ENCODE measurements at regions not wholly inside any gene's neighbourhood (a gene's known extent, or its start where the extent isn't known, plus 50 kb on each side); places are given as distances from the start of the nearest gene placed in this dataset.
A peak's percentile ranks its signal among the peaks of the same experiment; 100 is the strongest.

DNA sequence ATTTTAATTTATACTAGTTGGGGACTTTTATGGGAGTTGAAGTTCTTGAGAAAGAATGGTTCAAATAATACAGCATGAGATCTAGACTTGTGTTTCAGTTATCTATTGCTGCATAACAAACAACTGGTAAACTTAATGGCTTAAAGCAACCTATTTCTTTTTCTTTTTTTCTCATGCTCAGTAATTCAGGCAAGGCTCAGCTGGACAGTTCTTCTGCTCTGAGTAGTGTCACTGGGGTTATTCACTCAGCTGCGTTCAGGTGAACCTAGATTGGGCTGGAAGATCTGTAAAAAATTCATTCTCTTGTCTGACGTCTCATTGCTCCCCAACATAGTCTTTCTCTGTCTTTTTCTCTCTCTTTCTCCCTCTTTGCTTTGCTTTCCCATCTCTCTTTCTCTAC lies 291.7 kb downstream of the GBA3 start:
- H3K4me3 ChIP-seq (ENCODE audit: low read depth, low read length), result no peak overlapping the region
- H3K27ac ChIP-seq (ENCODE audit: low read depth, low read length), result no peak overlapping the region
- H3K27me3 ChIP-seq (ENCODE audit: insufficient read depth, low read length), result no peaks in the 10 kb centered on the region
- H3K36me3 ChIP-seq (ENCODE audit: insufficient read depth, low read length), result peaks cover 4% of the 10 kb centered on the region
- no peak overlapping the region for H2AFZ ChIP-seq (ENCODE audit: low read length, unreplicated experiment)
- no peaks in the 10 kb centered on the region for H3K79me2 ChIP-seq (ENCODE audit: control insufficient read depth, insufficient read depth, low read length, unreplicated experiment)
- peaks cover 34% of the 10 kb centered on the region for H3K4me1 ChIP-seq (ENCODE audit: control insufficient read depth, insufficient read depth, low read length, unreplicated experiment)

DNA sequence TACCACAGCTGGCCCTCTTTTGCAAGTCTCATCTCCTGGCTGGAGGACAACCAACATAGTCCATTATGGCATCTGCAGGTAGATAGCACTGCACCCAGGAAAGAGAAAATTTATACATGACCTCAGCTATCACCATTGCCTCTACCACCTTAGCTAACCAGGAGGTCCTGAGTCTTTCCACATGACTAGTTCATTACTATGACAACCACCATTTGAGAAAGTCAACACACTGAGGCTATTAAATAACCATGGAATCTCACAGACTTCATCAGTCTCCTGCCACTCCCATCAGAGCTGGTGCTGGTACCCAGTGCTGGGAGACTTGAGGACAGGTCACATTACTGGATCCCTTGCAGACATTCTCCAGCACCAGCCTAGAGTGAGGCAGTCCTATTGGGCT lies 285.9 kb downstream of the GBA3 start:
- H3K4me1 ChIP-seq (ENCODE audit: control insufficient read depth, insufficient read depth, low read length, unreplicated experiment), result no peaks in the 10 kb centered on the region
- H3K27ac ChIP-seq (ENCODE audit: low read depth, low read length), result no peak overlapping the region
- H3K4me3 ChIP-seq (ENCODE audit: low read depth, low read length), result no peak overlapping the region
- H3K79me2 ChIP-seq (ENCODE audit: control insufficient read depth, insufficient read depth, low read length, unreplicated experiment), result no peaks in the 10 kb centered on the region
- no peak overlapping the region for H2AFZ ChIP-seq (ENCODE audit: low read length, unreplicated experiment)
- H3K27me3 ChIP-seq (ENCODE audit: insufficient read depth, low read length), result no peaks in the 10 kb centered on the region
- peaks cover 4% of the 10 kb centered on the region for H3K36me3 ChIP-seq (ENCODE audit: insufficient read depth, low read length)

DNA sequence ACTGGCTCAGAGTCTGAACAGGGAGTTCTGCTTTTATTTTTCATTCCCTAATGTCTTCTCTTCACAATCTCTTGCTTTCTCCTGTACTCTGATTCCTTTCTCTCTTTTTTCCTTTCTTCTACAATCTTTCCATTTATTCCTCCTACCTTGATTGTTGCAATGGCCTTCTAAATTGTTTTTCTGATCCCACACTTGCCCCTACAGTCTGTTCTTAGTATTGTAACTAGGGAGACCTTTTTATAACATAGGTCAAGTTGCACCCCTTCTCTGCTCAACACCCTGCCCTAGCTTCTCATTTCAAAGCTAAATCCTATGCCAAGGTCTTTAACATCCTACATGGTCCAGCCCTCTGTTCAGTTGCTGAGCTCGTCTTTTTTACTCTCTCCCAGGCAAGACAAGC lies 277.9 kb downstream of the GBA3 start:
- H3K4me3 ChIP-seq (ENCODE audit: low read depth, low read length), result no peak overlapping the region
- no peaks in the 10 kb centered on the region for H3K79me2 ChIP-seq (ENCODE audit: control insufficient read depth, insufficient read depth, low read length, unreplicated experiment)
- peak overlapping the region; percentile 73 for H2AFZ ChIP-seq (ENCODE audit: low read length, unreplicated experiment)
- peaks cover 37% of the 10 kb centered on the region for H3K4me1 ChIP-seq (ENCODE audit: control insufficient read depth, insufficient read depth, low read length, unreplicated experiment)
- H3K27me3 ChIP-seq (ENCODE audit: insufficient read depth, low read length), result no peaks in the 10 kb centered on the region
- H3K36me3 ChIP-seq (ENCODE audit: insufficient read depth, low read length), result no peaks in the 10 kb centered on the region
- peak overlapping the region; percentile 96 for H3K27ac ChIP-seq (ENCODE audit: low read depth, low read length)

DNA sequence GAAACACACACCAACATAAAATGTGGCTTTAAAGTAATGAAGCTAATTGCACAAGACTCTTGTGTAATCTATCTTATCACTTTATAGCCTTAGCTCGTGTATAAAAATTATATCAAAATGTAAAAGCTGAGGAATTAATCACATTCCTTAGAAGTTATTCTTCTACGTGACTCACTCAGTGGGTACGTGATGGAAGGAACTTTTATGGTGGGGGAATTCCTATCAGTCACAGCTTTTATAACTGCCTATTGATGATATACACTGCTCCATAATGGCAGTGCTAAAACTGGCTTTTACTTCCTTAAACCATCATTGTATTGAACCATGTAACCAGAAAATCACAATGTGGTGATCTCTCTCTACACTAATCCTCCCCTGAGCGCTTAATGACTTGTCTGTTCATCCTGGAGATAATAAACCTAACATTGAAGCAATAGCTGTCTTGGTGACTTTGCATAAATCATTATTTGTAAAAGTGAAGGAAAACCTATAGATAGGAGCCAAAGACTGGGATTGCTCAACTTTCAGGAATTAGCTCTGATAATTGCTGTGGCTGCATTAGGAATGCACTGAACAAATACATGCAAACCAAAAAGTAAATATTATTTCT lies 276.7 kb downstream of the GBA3 start:
- Histone ChIP-seq H3K27ac (ENCODE audit: low read depth, low read length) (peak overlapping the region; percentile 96), H3K27me3 (ENCODE audit: insufficient read depth, low read length) (no peaks in the 10 kb centered on the region), H3K4me1 (ENCODE audit: control insufficient read depth, insufficient read depth, low read length, unreplicated experiment) (peaks cover 37% of the 10 kb centered on the region), H3K4me3 (ENCODE audit: low read depth, low read length) (peak overlapping the region; percentile 40; the same call in 1 of the 2 replicates), H3K36me3 (ENCODE audit: insufficient read depth, low read length) (no peaks in the 10 kb centered on the region), H2AFZ (ENCODE audit: low read length, unreplicated experiment) (peak overlapping the region; percentile 4), H3K79me2 (ENCODE audit: control insufficient read depth, insufficient read depth, low read length, unreplicated experiment) (no peaks in the 10 kb centered on the region)

DNA sequence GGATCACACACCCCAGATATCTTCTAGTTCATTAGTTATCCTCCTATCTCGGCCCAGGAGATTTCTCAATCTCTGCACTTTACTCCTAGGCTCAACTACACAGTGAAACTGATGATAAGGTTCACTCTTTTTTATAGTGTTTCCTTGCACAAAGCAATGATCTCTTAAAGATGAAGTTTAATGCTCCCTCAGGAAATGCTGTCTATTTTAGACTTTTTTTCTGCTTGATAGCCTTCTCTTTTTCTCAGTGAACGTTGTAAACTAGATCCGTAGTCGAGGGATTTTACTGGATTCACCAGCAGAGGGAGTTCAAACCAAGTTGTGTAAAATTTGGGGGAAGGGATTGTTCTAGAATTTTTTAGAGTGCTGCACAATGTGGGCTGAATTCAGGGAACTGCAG lies 269.6 kb downstream of the GBA3 start:
- Histone ChIP-seq H3K36me3 (ENCODE audit: insufficient read depth, low read length) (no peaks in the 10 kb centered on the region), H3K4me1 (ENCODE audit: control insufficient read depth, insufficient read depth, low read length, unreplicated experiment) (peaks cover 3% of the 10 kb centered on the region), H3K79me2 (ENCODE audit: control insufficient read depth, insufficient read depth, low read length, unreplicated experiment) (no peaks in the 10 kb centered on the region), H3K4me3 (ENCODE audit: low read depth, low read length) (no peak overlapping the region), H2AFZ (ENCODE audit: low read length, unreplicated experiment) (peak overlapping the region; percentile 70), H3K27me3 (ENCODE audit: insufficient read depth, low read length) (no peaks in the 10 kb centered on the region), H3K27ac (ENCODE audit: low read depth, low read length) (no peak overlapping the region)

DNA sequence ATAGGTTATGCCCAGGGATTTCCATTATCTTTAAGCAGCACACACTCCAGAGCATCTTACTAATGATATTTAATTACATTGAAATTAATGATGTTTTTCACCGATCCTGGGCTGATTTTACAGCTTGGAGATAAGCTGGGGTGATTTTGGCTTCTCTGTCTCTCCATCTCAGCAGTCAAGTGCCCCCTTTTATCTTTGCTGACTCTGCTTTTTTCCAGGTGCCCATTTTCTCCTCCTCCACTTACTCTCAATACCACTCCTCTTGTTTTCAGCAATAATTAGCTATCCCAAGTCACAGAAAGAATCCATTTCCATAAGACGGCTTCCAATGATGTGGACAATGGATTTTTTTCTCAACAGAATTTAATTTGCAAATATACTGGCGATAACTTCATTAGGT lies 266.7 kb downstream of the GBA3 start:
- H3K27me3 ChIP-seq (ENCODE audit: insufficient read depth, low read length), result no peaks in the 10 kb centered on the region
- peaks cover 3% of the 10 kb centered on the region for H3K4me1 ChIP-seq (ENCODE audit: control insufficient read depth, insufficient read depth, low read length, unreplicated experiment)
- H3K4me3 ChIP-seq (ENCODE audit: low read depth, low read length), result no peak overlapping the region
- H3K79me2 ChIP-seq (ENCODE audit: control insufficient read depth, insufficient read depth, low read length, unreplicated experiment), result no peaks in the 10 kb centered on the region
- no peak overlapping the region for H2AFZ ChIP-seq (ENCODE audit: low read length, unreplicated experiment)
- no peaks in the 10 kb centered on the region for H3K36me3 ChIP-seq (ENCODE audit: insufficient read depth, low read length)
- H3K27ac ChIP-seq (ENCODE audit: low read depth, low read length), result no peak overlapping the region

DNA sequence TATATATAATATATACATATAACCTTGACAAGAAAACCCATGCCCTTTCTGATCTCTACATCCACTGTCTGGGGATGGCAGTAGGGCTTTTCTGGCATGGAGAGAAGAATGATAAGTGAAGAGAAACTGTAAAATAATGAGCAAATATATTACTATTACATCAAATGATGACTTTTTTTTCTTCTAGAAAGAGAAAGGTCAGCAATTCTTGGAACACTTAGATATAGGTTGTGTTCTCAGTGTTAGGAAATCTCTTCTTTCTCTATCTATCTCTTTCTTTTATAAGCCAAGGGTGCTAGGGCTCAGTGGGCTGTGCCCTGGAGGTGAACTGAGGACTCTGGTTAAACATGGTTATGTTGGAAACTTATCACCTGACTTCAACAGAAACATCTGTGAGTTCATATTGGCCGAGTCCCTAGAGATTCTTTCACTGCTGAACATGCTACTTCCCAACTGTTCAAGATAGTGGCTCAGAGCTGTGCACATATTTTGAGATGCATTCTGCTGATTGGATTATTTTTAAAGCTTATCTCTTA lies 265.1 kb downstream of the GBA3 start:
- Histone ChIP-seq H3K36me3 (ENCODE audit: insufficient read depth, low read length) (no peaks in the 10 kb centered on the region), H3K79me2 (ENCODE audit: control insufficient read depth, insufficient read depth, low read length, unreplicated experiment) (no peaks in the 10 kb centered on the region), H3K4me1 (ENCODE audit: control insufficient read depth, insufficient read depth, low read length, unreplicated experiment) (peaks cover 3% of the 10 kb centered on the region), H3K4me3 (ENCODE audit: low read depth, low read length) (no peak overlapping the region), H2AFZ (ENCODE audit: low read length, unreplicated experiment) (no peak overlapping the region), H3K27me3 (ENCODE audit: insufficient read depth, low read length) (no peaks in the 10 kb centered on the region), H3K27ac (ENCODE audit: low read depth, low read length) (no peak overlapping the region)

DNA sequence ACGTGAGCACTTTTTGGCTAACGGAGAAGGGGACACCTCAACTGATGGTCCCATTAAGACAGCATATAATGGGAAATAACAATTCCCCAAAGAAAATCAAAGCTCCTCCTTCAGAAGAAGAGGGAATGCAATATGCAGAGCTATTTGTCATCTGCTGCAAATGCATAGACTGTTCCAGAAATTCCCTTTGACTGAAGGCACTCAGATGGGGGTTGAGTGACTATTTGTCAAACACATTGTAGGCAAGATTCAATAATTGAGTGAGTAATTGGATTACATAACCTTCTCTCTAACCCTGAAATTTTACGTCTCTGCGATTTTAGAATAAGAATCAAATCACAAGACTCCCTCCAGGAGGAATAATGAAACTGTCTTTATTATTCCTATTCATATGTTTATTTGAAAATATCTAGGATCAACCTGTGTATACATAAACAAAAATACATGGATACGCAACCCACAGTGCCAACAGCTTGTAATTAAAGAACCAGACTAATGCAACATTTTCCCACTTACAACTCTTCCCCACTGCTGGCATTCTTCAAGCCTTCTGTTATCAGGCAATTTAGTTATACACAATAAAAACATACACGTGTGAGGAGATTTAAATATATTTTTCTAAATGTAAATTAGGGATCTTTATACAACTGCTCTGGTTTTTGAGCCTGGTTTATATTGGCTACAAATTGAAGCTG lies 256.6 kb downstream of the GBA3 start:
- Histone ChIP-seq H2AFZ (ENCODE audit: low read length, unreplicated experiment) (no peak overlapping the region), H3K79me2 (ENCODE audit: control insufficient read depth, insufficient read depth, low read length, unreplicated experiment) (no peaks in the 10 kb centered on the region), H3K27me3 (ENCODE audit: insufficient read depth, low read length) (0 out of 2 replicates have a peak, but pooled peaks cover 3% of the 10 kb centered on the region), H3K36me3 (ENCODE audit: insufficient read depth, low read length) (no peaks in the 10 kb centered on the region), H3K4me1 (ENCODE audit: control insufficient read depth, insufficient read depth, low read length, unreplicated experiment) (no peaks in the 10 kb centered on the region), H3K4me3 (ENCODE audit: low read depth, low read length) (no peak overlapping the region), H3K27ac (ENCODE audit: low read depth, low read length) (no peak overlapping the region)

DNA sequence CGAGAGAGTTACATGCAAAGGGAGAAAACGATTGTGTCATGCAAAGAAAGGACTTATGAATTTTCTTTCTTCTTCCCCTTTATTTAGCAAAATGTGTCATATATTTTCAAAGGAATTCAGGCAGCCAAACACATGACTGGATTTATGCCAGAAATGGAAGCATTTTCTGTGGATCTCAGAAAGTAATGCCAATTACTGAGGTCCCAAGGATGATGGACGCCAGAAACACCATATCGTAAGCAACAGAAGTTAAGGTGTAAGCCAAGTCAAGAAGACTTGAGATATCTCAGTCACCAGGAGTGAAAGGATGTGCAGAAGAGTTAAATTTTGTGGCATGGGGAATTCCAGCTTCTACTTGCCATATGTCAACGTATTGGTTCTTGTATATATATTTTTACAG lies 255.1 kb downstream of the GBA3 start:
- Histone ChIP-seq H3K36me3 (ENCODE audit: insufficient read depth, low read length) (no peaks in the 10 kb centered on the region), H3K4me3 (ENCODE audit: low read depth, low read length) (no peak overlapping the region), H3K79me2 (ENCODE audit: control insufficient read depth, insufficient read depth, low read length, unreplicated experiment) (no peaks in the 10 kb centered on the region), H3K27ac (ENCODE audit: low read depth, low read length) (no peak overlapping the region), H3K27me3 (ENCODE audit: insufficient read depth, low read length) (peaks cover 9% of the 10 kb centered on the region; the same call in 1 of the 2 replicates), H2AFZ (ENCODE audit: low read length, unreplicated experiment) (no peak overlapping the region), H3K4me1 (ENCODE audit: control insufficient read depth, insufficient read depth, low read length, unreplicated experiment) (no peaks in the 10 kb centered on the region)

DNA sequence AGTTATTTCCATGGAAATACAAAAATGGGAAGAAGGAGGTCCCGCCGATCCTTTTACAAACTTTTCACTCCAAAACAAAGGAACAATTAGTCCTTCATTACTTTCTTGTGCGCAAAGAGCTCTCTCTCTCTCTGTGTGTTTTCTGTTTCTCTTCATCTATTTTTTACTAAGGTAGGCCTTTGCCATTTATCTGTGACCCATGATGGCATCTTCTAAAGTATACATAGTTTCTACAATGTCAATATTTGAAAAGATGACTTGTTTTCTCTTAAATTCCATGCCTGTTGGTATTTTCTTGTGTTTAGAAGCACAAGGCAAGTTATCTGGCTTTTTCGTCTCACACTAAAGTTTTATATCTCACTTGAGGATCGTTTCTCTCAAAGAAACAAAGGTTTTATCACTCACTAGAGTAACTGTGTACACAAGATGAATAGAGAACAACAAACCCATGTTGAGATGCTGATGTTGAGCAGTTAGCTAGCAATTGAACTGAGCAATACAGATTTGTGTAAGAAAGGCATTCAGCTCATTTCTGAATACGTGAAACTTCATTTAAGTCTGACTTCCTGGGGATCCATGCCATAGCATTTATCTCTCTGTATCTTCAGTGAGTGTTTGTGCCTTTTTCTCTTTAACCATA lies 250.3 kb downstream of the GBA3 start:
- no peak overlapping the region for H3K27ac ChIP-seq (ENCODE audit: low read depth, low read length)
- H2AFZ ChIP-seq (ENCODE audit: low read length, unreplicated experiment), result no peak overlapping the region
- H3K4me3 ChIP-seq (ENCODE audit: low read depth, low read length), result no peak overlapping the region
- peaks cover 47% of the 10 kb centered on the region for H3K27me3 ChIP-seq (ENCODE audit: insufficient read depth, low read length)
- H3K36me3 ChIP-seq (ENCODE audit: insufficient read depth, low read length), result no peaks in the 10 kb centered on the region
- no peaks in the 10 kb centered on the region for H3K4me1 ChIP-seq (ENCODE audit: control insufficient read depth, insufficient read depth, low read length, unreplicated experiment)
- H3K79me2 ChIP-seq (ENCODE audit: control insufficient read depth, insufficient read depth, low read length, unreplicated experiment), result no peaks in the 10 kb centered on the region

All from ACC112 (cell line).